Stomach (tissue), 4 donors: ENCODE measurements at regions not wholly inside any gene's neighbourhood (a gene's known extent, or its start where the extent isn't known, plus 50 kb on each side); places are given as distances from the start of the nearest gene placed in this dataset.

Experiments
- POLR2A ChIP-seq, 4 donors: fragments of 450-650 bp; IDR thresholded peaks; one replicate each; pipeline ENCODE4 v1.6.1; 2016; ENCODE audit warnings: antibody characterized with exemption in 4 of 4, control low read depth in 2 of 4, mild to moderate bottlenecking in 1 of 4, moderate library complexity in 1 of 4
- TF ChIP-seq, protein P1 (sequence below), 7 experiments: fragments of 450-650 bp in 4 of 7; fragments of 200-600 bp in 3 of 7; sonication (generic) in 3 of 7; IDR thresholded peaks; one replicate each; pipeline ENCODE4 v1.5.1; 2016 to 2019; ENCODE audit warnings: antibody characterized with exemption in 7 of 7, control low read depth in 2 of 7, mild to moderate bottlenecking in 1 of 7

DNA sequence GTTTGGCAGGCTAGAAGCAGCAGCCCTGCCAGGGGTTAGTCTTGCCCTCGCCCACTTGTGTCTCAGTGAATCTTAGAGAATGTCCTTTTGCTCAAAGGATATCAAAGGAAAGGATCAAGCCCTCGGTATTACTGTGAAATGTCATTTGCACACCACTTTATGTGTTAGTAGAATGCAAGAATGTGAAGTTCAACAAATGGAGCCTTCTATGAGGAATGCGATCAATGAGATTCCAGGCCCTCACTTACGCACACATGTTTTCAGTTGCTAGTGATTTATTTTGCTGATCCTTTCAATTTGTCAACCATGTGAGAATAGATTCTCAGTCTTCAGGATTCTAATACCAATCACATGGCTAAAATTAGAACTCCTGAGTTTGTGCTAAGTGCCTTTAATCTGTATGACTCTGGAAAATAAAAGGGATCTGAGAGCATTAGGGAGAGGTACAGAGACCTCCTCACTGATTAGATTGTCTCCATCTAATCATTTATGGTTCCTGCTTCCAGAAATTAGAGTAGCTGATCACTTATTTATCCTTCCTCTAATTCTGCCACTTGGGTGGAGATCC lies 123.0 kb upstream of the SP4 start:
- TF ChIP-seq, protein P1, sequence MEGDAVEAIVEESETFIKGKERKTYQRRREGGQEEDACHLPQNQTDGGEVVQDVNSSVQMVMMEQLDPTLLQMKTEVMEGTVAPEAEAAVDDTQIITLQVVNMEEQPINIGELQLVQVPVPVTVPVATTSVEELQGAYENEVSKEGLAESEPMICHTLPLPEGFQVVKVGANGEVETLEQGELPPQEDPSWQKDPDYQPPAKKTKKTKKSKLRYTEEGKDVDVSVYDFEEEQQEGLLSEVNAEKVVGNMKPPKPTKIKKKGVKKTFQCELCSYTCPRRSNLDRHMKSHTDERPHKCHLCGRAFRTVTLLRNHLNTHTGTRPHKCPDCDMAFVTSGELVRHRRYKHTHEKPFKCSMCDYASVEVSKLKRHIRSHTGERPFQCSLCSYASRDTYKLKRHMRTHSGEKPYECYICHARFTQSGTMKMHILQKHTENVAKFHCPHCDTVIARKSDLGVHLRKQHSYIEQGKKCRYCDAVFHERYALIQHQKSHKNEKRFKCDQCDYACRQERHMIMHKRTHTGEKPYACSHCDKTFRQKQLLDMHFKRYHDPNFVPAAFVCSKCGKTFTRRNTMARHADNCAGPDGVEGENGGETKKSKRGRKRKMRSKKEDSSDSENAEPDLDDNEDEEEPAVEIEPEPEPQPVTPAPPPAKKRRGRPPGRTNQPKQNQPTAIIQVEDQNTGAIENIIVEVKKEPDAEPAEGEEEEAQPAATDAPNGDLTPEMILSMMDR (IDR thresholded peaks at IDR 0.05) = no peak
- TF ChIP-seq POLR2A (IDR thresholded peaks at IDR 0.05) = no peak
